Neural progenitor cell (in vitro differentiated cells): ENCODE measurements at regions not wholly inside any gene's neighbourhood (a gene's known extent, or its start where the extent isn't known, plus 50 kb on each side); places are given as distances from the start of the nearest gene placed in this dataset.

ENCODE experiments used
- DNase-seq: peaks from one replicate; pipeline ENCODE4 v3.0.0-alpha.2; 2016; ENCODE audit warnings: low spot score
- H2AFZ ChIP-seq: fragments of 200-600 bp; sonication (generic); replicated peaks from 2 replicates; pipeline ENCODE4 v1.6.1; 2016; ENCODE audit warnings: antibody characterized with exemption
- H3F3A ChIP-seq: fragments of 200-600 bp; sonication (generic); 2 replicates; pipeline ENCODE4 v1.6.1; 2016; ENCODE audit warnings: antibody characterized with exemption, low read depth
- H3K27ac ChIP-seq: fragments of 200-600 bp; sonication (generic); 2 replicates; pipeline ENCODE4 v1.5.1; 2016; ENCODE audit warnings: mild to moderate bottlenecking
- H3K27me3 ChIP-seq: fragments of 200-600 bp; sonication (generic); 2 replicates; pipeline ENCODE4 v1.6.1; 2016; ENCODE audit warnings: mild to moderate bottlenecking, moderate library complexity
- H3K36me3 ChIP-seq: fragments of 200-600 bp; sonication (generic); 2 replicates; pipeline ENCODE4 v1.5.1; 2016
- H3K4me1 ChIP-seq: fragments of 200-600 bp; sonication (generic); 2 replicates; pipeline ENCODE4 v1.6.1; 2016; ENCODE audit warnings: mixed run types
- H3K4me2 ChIP-seq: fragments of 200-600 bp; sonication (generic); 2 replicates; pipeline ENCODE4 v1.6.1; 2016
- H3K4me3 ChIP-seq: fragments of 200-600 bp; sonication (generic); 2 replicates; pipeline ENCODE4 v1.5.1; 2016
- H3K79me2 ChIP-seq: fragments of 200-600 bp; sonication (generic); 2 replicates; pipeline ENCODE4 v1.6.1; 2016; ENCODE audit warnings: low read depth
- H3K9ac ChIP-seq: fragments of 200-600 bp; sonication (generic); 2 replicates; pipeline ENCODE4 v1.6.1; 2016
- H3K9me3 ChIP-seq: fragments of 200-600 bp; sonication (generic); 2 replicates; pipeline ENCODE4 v1.5.1; 2016; ENCODE audit warnings: low read depth
- H4K20me1 ChIP-seq: fragments of 200-600 bp; sonication (generic); 2 replicates; pipeline ENCODE4 v1.6.1; 2016; ENCODE audit warnings: low read depth
- H3K27ac Mint-ChIP-seq: 3 replicates; pipeline ENCODE4 v1.8.0; 2021; ENCODE audit warnings: mixed read lengths
- H3K27me3 Mint-ChIP-seq: 2 replicates; pipeline ENCODE4 v1.8.0; 2022; ENCODE audit warnings: low read depth, mild to moderate bottlenecking, inconsistent platforms, moderate library complexity, mixed read lengths; ENCODE audit not compliant: insufficient read depth
- H3K36me3 Mint-ChIP-seq: 3 replicates; pipeline ENCODE4 v1.8.0; 2021; ENCODE audit warnings: mixed read lengths
- H3K4me1 Mint-ChIP-seq: 3 replicates; pipeline ENCODE4 v1.8.0; 2021; ENCODE audit warnings: mixed read lengths
- H3K4me3 Mint-ChIP-seq: 3 replicates; pipeline ENCODE4 v1.8.0; 2021; ENCODE audit warnings: mild to moderate bottlenecking, moderate library complexity, mixed read lengths
- H3K9me3 Mint-ChIP-seq: 3 replicates; pipeline ENCODE4 v1.8.0; 2020; ENCODE audit warnings: mixed read lengths
- EZH2 ChIP-seq: fragments of 200-600 bp; sonication (generic); IDR thresholded peaks from 2 replicates; pipeline ENCODE4 v1.6.1; 2017; ENCODE audit warnings: antibody characterized with exemption, mild to moderate bottlenecking, moderate library complexity
- EZH2phosphoT487 ChIP-seq: fragments of 200-600 bp; sonication (generic); IDR thresholded peaks from 2 replicates; pipeline ENCODE4 v1.6.1; 2017; ENCODE audit warnings: antibody characterized with exemption
- TF ChIP-seq, protein P1 (sequence below): fragments of 200-600 bp; sonication (generic); IDR thresholded peaks from 2 replicates; pipeline ENCODE4 v1.5.1; 2017; ENCODE audit warnings: antibody characterized with exemption, mild to moderate bottlenecking

GRCh38 chr9:18075253-18075952 lies 398.6 kb upstream of the ADAMTSL1 start:
- no peak for DNase-seq
- no peak overlapping the region for H3K9ac ChIP-seq
- H3K4me3 Mint-ChIP-seq = no peak overlapping the region
- H3K4me1 Mint-ChIP-seq = no peaks in the 10 kb centered on the region
- no peaks in the 10 kb centered on the region for H3K36me3 ChIP-seq
- H3K9me3 ChIP-seq = no peaks in the 10 kb centered on the region
- H3K27me3 Mint-ChIP-seq = no peaks in the 10 kb centered on the region
- no peaks in the 10 kb centered on the region for H3K4me1 ChIP-seq
- no peaks in the 10 kb centered on the region for H3K9me3 Mint-ChIP-seq
- no peak overlapping the region for H2AFZ ChIP-seq
- H3K4me3 ChIP-seq = no peak overlapping the region
- H3K27me3 ChIP-seq = no peaks in the 10 kb centered on the region
- no peaks in the 10 kb centered on the region for H3K36me3 Mint-ChIP-seq
- H4K20me1 ChIP-seq = no peaks in the 10 kb centered on the region
- no peaks in the 10 kb centered on the region for H3F3A ChIP-seq
- TF ChIP-seq, protein P1, sequence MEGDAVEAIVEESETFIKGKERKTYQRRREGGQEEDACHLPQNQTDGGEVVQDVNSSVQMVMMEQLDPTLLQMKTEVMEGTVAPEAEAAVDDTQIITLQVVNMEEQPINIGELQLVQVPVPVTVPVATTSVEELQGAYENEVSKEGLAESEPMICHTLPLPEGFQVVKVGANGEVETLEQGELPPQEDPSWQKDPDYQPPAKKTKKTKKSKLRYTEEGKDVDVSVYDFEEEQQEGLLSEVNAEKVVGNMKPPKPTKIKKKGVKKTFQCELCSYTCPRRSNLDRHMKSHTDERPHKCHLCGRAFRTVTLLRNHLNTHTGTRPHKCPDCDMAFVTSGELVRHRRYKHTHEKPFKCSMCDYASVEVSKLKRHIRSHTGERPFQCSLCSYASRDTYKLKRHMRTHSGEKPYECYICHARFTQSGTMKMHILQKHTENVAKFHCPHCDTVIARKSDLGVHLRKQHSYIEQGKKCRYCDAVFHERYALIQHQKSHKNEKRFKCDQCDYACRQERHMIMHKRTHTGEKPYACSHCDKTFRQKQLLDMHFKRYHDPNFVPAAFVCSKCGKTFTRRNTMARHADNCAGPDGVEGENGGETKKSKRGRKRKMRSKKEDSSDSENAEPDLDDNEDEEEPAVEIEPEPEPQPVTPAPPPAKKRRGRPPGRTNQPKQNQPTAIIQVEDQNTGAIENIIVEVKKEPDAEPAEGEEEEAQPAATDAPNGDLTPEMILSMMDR = no peak
- TF ChIP-seq EZH2 (no peak), EZH2phosphoT487 (no peak)
- no peaks in the 10 kb centered on the region for H3K79me2 ChIP-seq
- no peak overlapping the region for H3K27ac ChIP-seq
- H3K4me2 ChIP-seq = no peak overlapping the region
- no peak overlapping the region for H3K27ac Mint-ChIP-seq

DNA sequence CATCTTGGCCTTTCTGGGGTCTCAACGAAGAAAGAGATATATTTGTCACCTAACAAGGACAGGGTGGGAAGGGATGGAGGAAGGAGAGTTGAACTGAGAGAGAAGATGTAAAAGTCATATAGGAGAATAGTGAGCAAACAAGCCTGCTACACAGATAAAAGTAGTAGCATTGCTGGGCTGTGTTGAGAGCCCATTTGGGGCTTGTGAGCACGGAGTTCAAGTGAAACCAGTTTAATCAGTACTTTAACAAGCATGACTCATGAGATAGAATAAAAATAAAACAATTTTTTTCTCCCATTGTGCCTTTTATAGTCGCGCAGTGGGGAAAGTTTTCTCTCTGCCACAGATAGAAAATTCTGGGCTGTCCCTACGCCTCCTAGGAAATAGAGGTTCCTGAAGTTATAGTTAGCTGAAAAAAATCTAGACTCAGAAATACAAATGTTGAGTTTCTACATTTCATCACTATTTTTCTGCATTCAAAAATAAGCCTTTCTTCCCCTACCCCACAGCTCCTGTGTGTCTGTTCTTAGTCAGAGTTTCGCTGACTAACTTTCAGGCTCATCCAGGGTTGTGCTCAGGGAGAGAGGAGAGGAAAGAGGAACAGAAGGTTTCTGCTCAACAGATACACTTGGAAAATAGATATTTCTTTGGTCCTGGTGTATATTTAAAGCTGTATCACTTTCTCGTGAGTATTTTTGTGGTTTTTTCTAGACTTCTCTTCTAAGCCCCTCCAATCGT lies 395.8 kb upstream of the ADAMTSL1 start:
- Histone ChIP-seq H3K4me3 (no peak overlapping the region), H3K9me3 (no peaks in the 10 kb centered on the region), H3K27me3 (no peaks in the 10 kb centered on the region), H3K4me2 (no peak overlapping the region), H4K20me1 (no peaks in the 10 kb centered on the region), H2AFZ (no peak overlapping the region), H3K27ac (no peak overlapping the region), H3K79me2 (no peaks in the 10 kb centered on the region), H3F3A (no peaks in the 10 kb centered on the region), H3K4me1 (no peaks in the 10 kb centered on the region), H3K36me3 (no peaks in the 10 kb centered on the region), H3K9ac (no peak overlapping the region)
- no peak for TF ChIP-seq EZH2phosphoT487
- no peak for TF ChIP-seq EZH2
- TF ChIP-seq, protein P1 = no peak
- no peak for DNase-seq
- Mint-ChIP-seq H3K27ac (no peak overlapping the region), H3K4me3 (no peak overlapping the region), H3K4me1 (no peaks in the 10 kb centered on the region), H3K27me3 (no peaks in the 10 kb centered on the region), H3K36me3 (no peaks in the 10 kb centered on the region), H3K9me3 (no peaks in the 10 kb centered on the region)

GRCh38 chr9:18092138-18092537 lies 381.8 kb upstream of the ADAMTSL1 start:
- Histone ChIP-seq H3F3A (no peaks in the 10 kb centered on the region), H3K27me3 (no peaks in the 10 kb centered on the region), H4K20me1 (no peaks in the 10 kb centered on the region), H3K36me3 (no peaks in the 10 kb centered on the region), H3K27ac (no peak overlapping the region), H3K79me2 (no peaks in the 10 kb centered on the region), H2AFZ (no peak overlapping the region), H3K4me2 (no peak overlapping the region), H3K4me1 (no peaks in the 10 kb centered on the region), H3K9me3 (no peaks in the 10 kb centered on the region), H3K4me3 (no peak overlapping the region), H3K9ac (no peak overlapping the region)
- DNase-seq = no peak
- no peaks in the 10 kb centered on the region for H3K27me3 Mint-ChIP-seq
- TF ChIP-seq, protein P1 = no peak
- no peak for TF ChIP-seq EZH2
- no peak for TF ChIP-seq EZH2phosphoT487
- no peaks in the 10 kb centered on the region for H3K4me1 Mint-ChIP-seq
- no peak overlapping the region for H3K27ac Mint-ChIP-seq
- H3K36me3 Mint-ChIP-seq = no peaks in the 10 kb centered on the region
- no peak overlapping the region for H3K4me3 Mint-ChIP-seq
- no peaks in the 10 kb centered on the region for H3K9me3 Mint-ChIP-seq
